ENCODE measurements at regions not wholly inside any gene's neighbourhood (a gene's known extent, or its start where the extent isn't known, plus 50 kb on each side); places are given as distances from the start of the nearest gene placed in this dataset.
A peak's percentile ranks its signal among the peaks of the same experiment; 100 is the strongest.

GRCh38 chr9:85249313-85249621 lies 492.5 kb downstream of the AGTPBP1 start:
- DNase-seq = no peak

GRCh38 chr9:85248514-85249312 lies 493.0 kb downstream of the AGTPBP1 start:
- no peak for DNase-seq

GRCh38 chr9:85246541-85246940 lies 495.2 kb downstream of the AGTPBP1 start:
- DNase-seq = no peak

- DNase-seq = no peak
These were observed 496.9 kb downstream of the AGTPBP1 start for GRCh38 chr9:85244856-85245255.

GRCh38 chr9:85243977-85244376 lies 497.8 kb downstream of the AGTPBP1 start:
- no peak for DNase-seq

GRCh38 chr9:85237478-85237877 lies 504.3 kb downstream of the AGTPBP1 start:
- no peak for DNase-seq

GRCh38 chr9:85230081-85230480 lies 511.7 kb downstream of the AGTPBP1 start:
- DNase-seq = no peak

- no peak for DNase-seq
These were observed 513.5 kb downstream of the AGTPBP1 start for GRCh38 chr9:85228111-85228855.

GRCh38 chr9:85225180-85225579 lies 516.6 kb downstream of the AGTPBP1 start:
- no peak for DNase-seq

- no peak for DNase-seq
These were observed 517.0 kb downstream of the AGTPBP1 start for GRCh38 chr9:85224729-85225128.

- no peak for DNase-seq
These were observed 517.5 kb downstream of the AGTPBP1 start for GRCh38 chr9:85224301-85224700.

- no peak for DNase-seq
These were observed 518.1 kb downstream of the AGTPBP1 start for GRCh38 chr9:85223506-85224125.

- DNase-seq = no peak
These were observed 525.2 kb downstream of the AGTPBP1 start for GRCh38 chr9:85216601-85217000.

- no peak for DNase-seq
These were observed 525.8 kb downstream of the AGTPBP1 start for GRCh38 chr9:85215961-85216360.

- no peak for DNase-seq
These were observed 526.3 kb downstream of the AGTPBP1 start for GRCh38 chr9:85215416-85215815.

GRCh38 chr9:85213650-85214607 lies 527.8 kb downstream of the AGTPBP1 start:
- no peak for DNase-seq

GRCh38 chr9:85212887-85213286 lies 528.9 kb downstream of the AGTPBP1 start:
- peak in 1 of 2 donors; percentile 31 for DNase-seq

GRCh38 chr9:85212209-85212608 lies 529.5 kb downstream of the AGTPBP1 start:
- no peak for DNase-seq

- DNase-seq = no peak
These were observed 533.1 kb downstream of the AGTPBP1 start for GRCh38 chr9:85208666-85209065.

GRCh38 chr9:85204176-85204575 lies 534.6 kb downstream of the NTRK2 start:
- DNase-seq = no peak

- no peak for DNase-seq
These were observed 533.1 kb downstream of the NTRK2 start for GRCh38 chr9:85202596-85202995.

GRCh38 chr9:85200726-85201404 lies 531.3 kb downstream of the NTRK2 start:
- no peak for DNase-seq

All from stimulated activated CD4-positive, alpha-beta T cell treated with anti-CD3 and anti-CD28 coated beads, Interleukin-2, amount 100 ng/mL, for 24 hours (primary cell).